Prostate gland (tissue), 2 donors: ENCODE measurements at regions not wholly inside any gene's neighbourhood (a gene's known extent, or its start where the extent isn't known, plus 50 kb on each side); places are given as distances from the start of the nearest gene placed in this dataset.

ENCODE experiments used
- POLR2A ChIP-seq: fragments of 450-650 bp; IDR thresholded peaks from one replicate; pipeline ENCODE4 v1.6.1; 2016; ENCODE audit warnings: antibody characterized with exemption, mild to moderate bottlenecking
- TF ChIP-seq, protein P1 (sequence below), 4 experiments: fragments of 200-600 bp in 2 of 4; fragments of 450-650 bp in 2 of 4; sonication (generic) in 2 of 4; IDR thresholded peaks; 1 replicate in 3 of 4; 2 replicates in 1 of 4; pipeline ENCODE4 v1.5.1; 2016 to 2019; ENCODE audit warnings: antibody characterized with exemption in 4 of 4, mild to moderate bottlenecking in 2 of 4, moderate library complexity in 2 of 4

DNA sequence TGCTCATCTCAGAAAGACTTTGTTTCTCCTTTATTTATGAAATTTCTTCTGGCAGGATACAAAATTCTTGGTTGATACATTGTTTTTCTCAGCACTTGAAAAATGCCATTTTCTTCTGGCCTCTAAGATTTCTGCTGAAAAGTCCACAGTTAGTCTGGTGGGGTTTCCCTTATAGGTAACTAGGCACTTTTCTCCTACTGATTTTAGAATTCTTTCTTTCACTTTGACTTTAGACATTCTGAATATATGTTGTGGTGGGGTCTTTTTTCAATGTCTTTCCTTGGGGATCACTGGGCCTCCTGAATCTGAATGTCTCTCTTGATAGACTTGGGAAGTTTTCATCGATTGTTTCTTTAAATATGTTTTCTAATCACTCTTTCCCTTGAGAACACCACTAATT lies 79.6 kb downstream of the CETN3 start:
- TF ChIP-seq, protein P1, sequence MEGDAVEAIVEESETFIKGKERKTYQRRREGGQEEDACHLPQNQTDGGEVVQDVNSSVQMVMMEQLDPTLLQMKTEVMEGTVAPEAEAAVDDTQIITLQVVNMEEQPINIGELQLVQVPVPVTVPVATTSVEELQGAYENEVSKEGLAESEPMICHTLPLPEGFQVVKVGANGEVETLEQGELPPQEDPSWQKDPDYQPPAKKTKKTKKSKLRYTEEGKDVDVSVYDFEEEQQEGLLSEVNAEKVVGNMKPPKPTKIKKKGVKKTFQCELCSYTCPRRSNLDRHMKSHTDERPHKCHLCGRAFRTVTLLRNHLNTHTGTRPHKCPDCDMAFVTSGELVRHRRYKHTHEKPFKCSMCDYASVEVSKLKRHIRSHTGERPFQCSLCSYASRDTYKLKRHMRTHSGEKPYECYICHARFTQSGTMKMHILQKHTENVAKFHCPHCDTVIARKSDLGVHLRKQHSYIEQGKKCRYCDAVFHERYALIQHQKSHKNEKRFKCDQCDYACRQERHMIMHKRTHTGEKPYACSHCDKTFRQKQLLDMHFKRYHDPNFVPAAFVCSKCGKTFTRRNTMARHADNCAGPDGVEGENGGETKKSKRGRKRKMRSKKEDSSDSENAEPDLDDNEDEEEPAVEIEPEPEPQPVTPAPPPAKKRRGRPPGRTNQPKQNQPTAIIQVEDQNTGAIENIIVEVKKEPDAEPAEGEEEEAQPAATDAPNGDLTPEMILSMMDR (IDR thresholded peaks at IDR 0.05) = no peak
- no peak for TF ChIP-seq POLR2A
